Naive B cell (primary cell): ENCODE measurements at regions not wholly inside any gene's neighbourhood (a gene's known extent, or its start where the extent isn't known, plus 50 kb on each side); places are given as distances from the start of the nearest gene placed in this dataset.

ENCODE experiments used
- ATAC-seq, 2 donors: fragments of 150-1000 bp; cut with Tn5 transposase; 2 replicates each; pipeline ENCODE4 v1.10.0; 2021; ENCODE audit warnings: low read depth in 2 of 2, mild to moderate bottlenecking in 2 of 2, moderate library complexity in 2 of 2
- DNase-seq: peaks from one replicate; pipeline ENCODE4 v3.0.0; 2022
- H3K27ac Mint-ChIP-seq, 6 donors: one replicate each; pipeline ENCODE4 v1.8.0; 2020 to 2022; ENCODE audit warnings: mild to moderate bottlenecking in 6 of 6, mixed read lengths in 6 of 6, moderate library complexity in 5 of 6, inconsistent platforms in 2 of 6
- H3K27me3 Mint-ChIP-seq, 3 donors: one replicate each; pipeline ENCODE4 v1.8.0; 2021 to 2022; ENCODE audit warnings: mixed read lengths in 3 of 3, mild to moderate bottlenecking in 1 of 3
- H3K36me3 Mint-ChIP-seq, 2 donors: one replicate each; pipeline ENCODE4 v1.8.0; 2020 to 2022; ENCODE audit warnings: mixed read lengths in 2 of 2, inconsistent platforms in 1 of 2, mild to moderate bottlenecking in 1 of 2
- H3K4me1 Mint-ChIP-seq, 3 donors: one replicate each; pipeline ENCODE4 v1.8.0; 2020 to 2022; ENCODE audit warnings: mixed read lengths in 3 of 3, inconsistent platforms in 1 of 3, mild to moderate bottlenecking in 1 of 3, moderate library complexity in 1 of 3
- H3K4me3 Mint-ChIP-seq, 8 donors: one replicate each; pipeline ENCODE4 v1.8.0; 2020 to 2022; ENCODE audit warnings: mild to moderate bottlenecking in 8 of 8, mixed read lengths in 8 of 8, moderate library complexity in 8 of 8, inconsistent platforms in 2 of 8
- H3K9me3 Mint-ChIP-seq, 7 donors: one replicate each; pipeline ENCODE4 v1.8.0; 2020 to 2022; ENCODE audit warnings: mixed read lengths in 7 of 7, mild to moderate bottlenecking in 5 of 7, inconsistent platforms in 2 of 7, moderate library complexity in 1 of 7

- H3K27ac Mint-ChIP-seq = no peak overlapping the region
- no peaks in the 10 kb centered on the region for H3K4me1 Mint-ChIP-seq
- no peak for DNase-seq
- no peak for ATAC-seq
- no peak overlapping the region for H3K4me3 Mint-ChIP-seq
- no peaks in the 10 kb centered on the region for H3K36me3 Mint-ChIP-seq
- H3K27me3 Mint-ChIP-seq = no peaks in the 10 kb centered on the region
- H3K9me3 Mint-ChIP-seq = no peaks in the 10 kb centered on the region
Measured at GRCh38 chr4:180812783-180813182, 1430.4 kb upstream of the TENM3 start.

DNA sequence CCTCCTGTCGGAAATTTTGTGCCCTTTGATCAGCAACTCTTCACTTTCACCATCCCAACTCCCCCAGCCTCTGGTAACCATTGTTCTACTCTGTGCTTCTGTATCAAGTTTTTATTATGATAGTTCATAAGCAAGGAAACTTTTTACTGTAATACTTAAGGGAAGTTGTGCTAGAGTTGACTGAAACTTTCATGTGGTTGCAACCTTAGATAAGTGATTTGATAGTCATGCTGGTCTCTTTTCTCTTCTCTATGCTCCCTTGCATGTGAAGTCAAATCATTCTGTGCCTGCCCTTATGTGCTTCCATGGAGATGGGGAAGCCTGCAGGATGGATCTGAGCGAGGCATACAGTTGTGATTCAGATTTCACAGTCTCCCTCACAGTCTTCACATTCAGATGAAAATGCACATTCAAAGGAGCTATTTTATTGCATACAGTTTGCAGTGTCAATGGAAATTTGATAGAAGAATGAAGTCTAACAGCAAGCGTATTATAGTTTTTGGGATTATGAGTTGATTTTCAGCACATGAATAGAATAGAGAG, 1428.3 kb upstream of the TENM3 start:
- Mint-ChIP-seq H3K27ac (no peak overlapping the region), H3K27me3 (no peaks in the 10 kb centered on the region), H3K9me3 (no peaks in the 10 kb centered on the region), H3K4me1 (no peaks in the 10 kb centered on the region), H3K4me3 (no peak overlapping the region), H3K36me3 (no peaks in the 10 kb centered on the region)
- DNase-seq = no peak
- ATAC-seq = no peak

GRCh38 chr4:180817529-180817928, 1425.7 kb upstream of the TENM3 start:
- no peaks in the 10 kb centered on the region for H3K36me3 Mint-ChIP-seq
- ATAC-seq (no peak), DNase-seq (no peak)
- H3K4me3 Mint-ChIP-seq = no peak overlapping the region
- peaks cover 0 to 1% (median 0%) of the 10 kb centered on the region in 7 donors for H3K9me3 Mint-ChIP-seq
- H3K27me3 Mint-ChIP-seq = no peaks in the 10 kb centered on the region
- no peaks in the 10 kb centered on the region for H3K4me1 Mint-ChIP-seq
- no peak overlapping the region for H3K27ac Mint-ChIP-seq

DNA sequence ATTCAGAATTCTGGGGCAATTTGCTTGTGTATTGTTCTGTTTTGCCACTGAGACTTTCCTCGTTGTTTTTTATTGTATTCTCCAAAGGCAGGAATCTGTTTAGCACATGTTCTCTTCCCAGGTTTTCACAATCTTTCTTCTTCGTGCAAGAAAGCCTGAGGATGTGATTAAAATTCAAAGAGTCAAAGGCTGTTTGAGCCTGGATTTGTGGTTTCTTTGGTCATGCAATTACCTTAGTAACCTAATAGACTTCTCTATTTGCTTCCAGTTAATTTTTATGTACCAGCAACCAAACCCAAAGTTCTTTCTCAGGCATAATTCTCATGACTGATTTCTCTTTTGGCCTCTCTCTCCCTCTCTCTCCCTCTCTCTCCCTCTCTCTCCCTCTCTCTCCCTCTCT, 1420.1 kb upstream of the TENM3 start:
- Mint-ChIP-seq H3K36me3 (no peaks in the 10 kb centered on the region), H3K4me3 (no peak overlapping the region), H3K9me3 (peaks cover 0 to 1% (median 0%) of the 10 kb centered on the region in 7 donors), H3K27ac (no peak overlapping the region), H3K27me3 (peaks cover 0 to 4% (median 0%) of the 10 kb centered on the region in 3 donors), H3K4me1 (no peaks in the 10 kb centered on the region)
- no peak for ATAC-seq
- DNase-seq = no peak

GRCh38 chr4:180827232-180828009, 1415.8 kb upstream of the TENM3 start:
- ATAC-seq (no peak), DNase-seq (no peak)
- Mint-ChIP-seq H3K4me1 (no peaks in the 10 kb centered on the region), H3K27me3 (peaks cover 0 to 4% (median 0%) of the 10 kb centered on the region in 3 donors), H3K9me3 (no peaks in the 10 kb centered on the region), H3K36me3 (no peaks in the 10 kb centered on the region), H3K27ac (no peak overlapping the region), H3K4me3 (peak overlapping the region in 1 of 8 donors; percentile 38)

- Mint-ChIP-seq H3K9me3 (no peaks in the 10 kb centered on the region), H3K27me3 (peaks cover 0 to 4% (median 0%) of the 10 kb centered on the region in 3 donors), H3K4me3 (no peak overlapping the region), H3K36me3 (no peaks in the 10 kb centered on the region), H3K27ac (no peak overlapping the region), H3K4me1 (no peaks in the 10 kb centered on the region)
- ATAC-seq (no peak), DNase-seq (no peak)
Measured at GRCh38 chr4:180828455-180829018, 1414.7 kb upstream of the TENM3 start.

DNA sequence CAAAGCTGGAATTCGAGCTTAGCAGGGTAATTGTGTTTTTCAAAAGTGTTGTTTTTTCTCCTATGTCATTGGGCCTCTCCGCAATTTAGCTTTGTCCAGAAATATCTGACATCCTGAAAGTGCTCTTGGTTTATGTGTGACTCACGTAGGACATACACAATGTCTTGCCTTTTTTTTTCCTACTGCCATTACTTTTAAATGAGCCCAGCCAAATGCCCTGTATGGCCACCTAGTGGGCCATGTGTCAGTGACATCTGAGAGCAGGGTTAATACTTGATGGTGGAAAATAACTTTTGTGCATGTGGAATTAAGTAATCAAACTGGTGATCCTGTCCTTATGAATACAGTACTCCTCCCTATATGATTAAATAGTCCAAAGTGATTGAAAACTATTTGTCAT, 1411.1 kb upstream of the TENM3 start:
- Mint-ChIP-seq H3K4me1 (no peaks in the 10 kb centered on the region), H3K4me3 (no peak overlapping the region), H3K9me3 (no peaks in the 10 kb centered on the region), H3K27ac (no peak overlapping the region), H3K36me3 (no peaks in the 10 kb centered on the region), H3K27me3 (peaks cover 0 to 2% (median 0%) of the 10 kb centered on the region in 3 donors)
- DNase-seq (no peak), ATAC-seq (no peak)

DNA sequence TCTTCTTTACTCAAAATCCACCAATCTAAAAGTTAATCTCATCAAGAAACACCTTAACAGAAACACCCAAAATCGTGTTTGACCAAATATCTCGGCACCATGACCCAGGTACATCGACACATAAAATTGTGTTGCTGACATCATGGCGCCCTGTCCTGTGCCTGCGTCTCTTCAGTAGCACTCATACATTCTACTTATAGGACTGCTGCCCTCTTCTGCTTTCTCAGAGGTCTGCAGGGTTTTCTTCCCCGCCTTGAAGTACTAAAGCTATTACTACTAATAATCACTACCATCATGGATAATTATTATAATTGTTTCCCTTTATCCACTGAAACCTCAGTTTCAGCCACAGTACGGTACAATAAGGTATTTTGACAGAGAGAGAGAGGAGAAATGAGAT, 1403.1 kb upstream of the TENM3 start:
- Mint-ChIP-seq H3K9me3 (peaks cover 0 to under 1% (median 0%) of the 10 kb centered on the region in 7 donors), H3K27ac (no peak overlapping the region), H3K4me1 (no peaks in the 10 kb centered on the region), H3K36me3 (no peaks in the 10 kb centered on the region), H3K27me3 (no peaks in the 10 kb centered on the region), H3K4me3 (no peak overlapping the region)
- ATAC-seq (no peak), DNase-seq (no peak)

DNA sequence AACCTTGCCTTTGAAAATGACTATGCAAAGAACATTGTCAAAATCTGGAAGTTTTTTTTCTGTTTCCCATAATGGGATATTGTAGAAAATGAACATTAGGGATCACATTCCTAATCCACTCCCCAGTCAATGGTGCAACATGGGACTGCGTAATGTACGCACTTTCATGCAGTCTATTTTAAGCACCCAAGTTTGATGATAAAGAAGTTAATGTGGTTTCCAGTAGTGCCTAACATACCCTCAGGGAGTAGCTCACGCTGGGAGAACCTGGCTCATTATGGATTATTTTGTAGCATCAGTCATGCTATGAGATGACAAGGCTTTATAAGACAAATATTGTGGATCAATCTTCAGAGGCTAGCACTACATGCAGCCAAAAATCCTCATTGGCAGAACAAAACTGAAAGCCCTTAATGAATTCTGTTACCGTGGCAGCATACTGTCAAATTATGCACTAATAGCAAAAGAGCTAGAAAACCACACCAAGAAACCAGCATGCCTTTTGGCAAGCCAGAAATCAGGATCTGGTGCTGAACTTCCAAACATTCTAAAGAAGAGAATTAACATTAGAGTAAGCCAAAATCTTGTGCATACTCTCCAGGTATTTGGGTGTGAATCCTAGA, 1392.8 kb upstream of the TENM3 start:
- H3K4me1 Mint-ChIP-seq = no peaks in the 10 kb centered on the region
- H3K27me3 Mint-ChIP-seq = no peaks in the 10 kb centered on the region
- peaks cover 0 to 5% (median 0%) of the 10 kb centered on the region in 7 donors for H3K9me3 Mint-ChIP-seq
- DNase-seq = no peak
- H3K4me3 Mint-ChIP-seq = no peak overlapping the region
- H3K36me3 Mint-ChIP-seq = no peaks in the 10 kb centered on the region
- no peak overlapping the region for H3K27ac Mint-ChIP-seq
- no peak for ATAC-seq

DNA sequence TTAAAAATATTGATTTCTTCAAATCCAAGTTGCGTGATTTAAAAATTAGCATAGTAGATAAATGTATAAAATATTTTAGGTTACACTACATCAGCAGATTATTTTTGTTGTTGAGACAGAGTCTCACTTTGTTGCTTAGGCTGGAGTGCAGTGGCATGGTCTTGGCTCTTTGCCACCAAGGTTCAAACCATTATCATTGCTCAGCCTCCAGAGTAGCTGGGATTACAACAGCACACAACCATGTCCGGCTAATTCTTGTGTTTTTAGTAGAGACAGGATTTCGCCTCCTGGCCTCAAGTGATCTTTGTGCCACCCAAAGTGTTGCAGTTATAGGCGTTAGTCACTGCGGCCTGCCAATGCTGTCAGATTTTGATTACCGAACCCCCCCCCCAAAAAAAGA, 1390.5 kb upstream of the TENM3 start:
- no peaks in the 10 kb centered on the region for H3K4me1 Mint-ChIP-seq

GRCh38 chr4:180855184-180855583, 1388.0 kb upstream of the TENM3 start:
- Mint-ChIP-seq H3K4me3 (no peak overlapping the region), H3K27me3 (no peaks in the 10 kb centered on the region), H3K9me3 (peaks cover 4 to 21% (median 9%) of the 10 kb centered on the region in 7 donors), H3K4me1 (no peaks in the 10 kb centered on the region), H3K36me3 (no peaks in the 10 kb centered on the region), H3K27ac (no peak overlapping the region)
- DNase-seq (no peak), ATAC-seq (no peak)

More for the DNA sequence above, 1390.5 kb upstream of the TENM3 start:
- DNase-seq = no peak
- Mint-ChIP-seq H3K9me3 (peaks cover 4 to 14% (median 10%) of the 10 kb centered on the region in 7 donors), H3K4me3 (no peak overlapping the region), H3K27ac (no peak overlapping the region), H3K36me3 (no peaks in the 10 kb centered on the region), H3K27me3 (no peaks in the 10 kb centered on the region)
- ATAC-seq = no peak

GRCh38 chr4:180860089-180860720, 1383.0 kb upstream of the TENM3 start:
- Mint-ChIP-seq H3K4me1 (no peaks in the 10 kb centered on the region), H3K4me3 (no peak overlapping the region), H3K9me3 (peaks cover 9 to 21% (median 11%) of the 10 kb centered on the region in 7 donors), H3K27me3 (no peaks in the 10 kb centered on the region), H3K27ac (no peak overlapping the region), H3K36me3 (no peaks in the 10 kb centered on the region)
- DNase-seq (no peak), ATAC-seq (no peak)

- Mint-ChIP-seq H3K4me1 (no peaks in the 10 kb centered on the region), H3K9me3 (peaks cover 8 to 20% (median 14%) of the 10 kb centered on the region in 7 donors)
Measured at GRCh38 chr4:180861651-180862050, 1381.6 kb upstream of the TENM3 start.

More at GRCh38 chr4:180861651-180862050, 1381.6 kb upstream of the TENM3 start:
- Mint-ChIP-seq H3K27me3 (no peaks in the 10 kb centered on the region), H3K27ac (no peak overlapping the region), H3K36me3 (no peaks in the 10 kb centered on the region), H3K4me3 (no peak overlapping the region)
- DNase-seq (no peak), ATAC-seq (no peak)
